IMR-90 (cell line): ENCODE measurements at regions not wholly inside any gene's neighbourhood (a gene's known extent, or its start where the extent isn't known, plus 50 kb on each side); places are given as distances from the start of the nearest gene placed in this dataset.
"Not testable (repeated sequence)": the region's sequence is repeated elsewhere in the genome, so short reads cannot be mapped to it uniquely, and the experiment has no call there.

Experiments
- ATAC-seq: fragments of 200-7000 bp; cut with Tn5 transposase; 2 replicates; pipeline ENCODE4 v1.9.1; 2020; ENCODE audit warnings: low read depth, mild to moderate bottlenecking, moderate library complexity
- BruUV-seq: library from RNA; stranded (reverse); fragments of 400-500 nt; replicated peaks from 2 replicates; lab custom pipeline; 2021; lab: Mats Ljungman, UMichigan
- CTCF ChIA-PET: fragments of 300-600 bp; formaldehyde crosslinking; extraction: SDS; loops from one replicate; lab custom pipeline; 2021; ENCODE audit warnings: antibody characterized with exemption; lab: Yijun Ruan, JAX
- POLR2A ChIA-PET: fragments of 300-600 bp; sonication (Branson Sonifier 250); formaldehyde crosslinking; loops from one replicate; lab custom pipeline; 2022; ENCODE audit warnings: antibody characterized with exemption; ENCODE audit not compliant: unreplicated experiment; lab: Charles Lee
- DNase-seq: peaks from one replicate; pipeline ENCODE4 v3.0.0; 2013
- H2AFZ ChIP-seq: replicated peaks from 2 replicates; pipeline ENCODE3; 2013; ENCODE audit warnings: low read length, mild to moderate bottlenecking; ENCODE audit not compliant: poor library complexity
- H2AK5ac ChIP-seq: 2 replicates; pipeline ENCODE4 v1.6.1; 2013; ENCODE audit warnings: low read depth, low read length, inconsistent platforms
- H2AK9ac ChIP-seq: replicated peaks from 2 replicates; pipeline ENCODE3; 2013; ENCODE audit warnings: mild to moderate bottlenecking, low read depth, low read length, moderate library complexity; ENCODE audit not compliant: poor library complexity
- H2BK120ac ChIP-seq: 2 replicates; pipeline ENCODE4 v1.6.1; 2013; ENCODE audit warnings: low read depth, low read length, inconsistent platforms
- H2BK15ac ChIP-seq: 3 replicates; pipeline ENCODE4 v1.6.1; 2013; ENCODE audit warnings: low read depth, low read length, inconsistent platforms
- H2BK20ac ChIP-seq: 2 replicates; pipeline ENCODE4 v1.6.1; 2013; ENCODE audit warnings: low read depth, mild to moderate bottlenecking, inconsistent platforms, low read length, moderate library complexity
- H2BK5ac ChIP-seq: 2 replicates; pipeline ENCODE4 v1.6.1; 2013; ENCODE audit warnings: mild to moderate bottlenecking, low read depth, low read length, inconsistent platforms; ENCODE audit not compliant: poor library complexity, severe bottlenecking
- H3K14ac ChIP-seq: replicated peaks from 2 replicates; pipeline ENCODE4 v1.6.1; 2013; ENCODE audit warnings: low read depth, low read length, inconsistent platforms
- H3K18ac ChIP-seq: 2 replicates; pipeline ENCODE4 v1.6.1; 2013; ENCODE audit warnings: low read depth, low read length, control low read depth
- H3K23ac ChIP-seq: 2 replicates; pipeline ENCODE4 v1.6.1; 2013; ENCODE audit warnings: low read depth, low read length, inconsistent platforms
- H3K27ac ChIP-seq: 2 replicates; pipeline ENCODE4 v1.5.1; 2013; ENCODE audit warnings: mild to moderate bottlenecking, control low read depth, low read length; ENCODE audit not compliant: insufficient read depth
- H3K27me3 ChIP-seq: 2 replicates; pipeline ENCODE4 v1.6.1; 2013; ENCODE audit warnings: low read length; ENCODE audit not compliant: control insufficient read depth, insufficient read depth
- H3K36me3 ChIP-seq: 2 replicates; pipeline ENCODE4 v1.6.1; 2013; ENCODE audit warnings: low read length, mixed read lengths; ENCODE audit not compliant: control insufficient read depth, insufficient read depth
- H3K4ac ChIP-seq: 2 replicates; pipeline ENCODE4 v1.6.1; 2013; ENCODE audit warnings: low read depth, low read length, inconsistent platforms
- H3K4me1 ChIP-seq: 2 replicates; pipeline ENCODE4 v1.6.1; 2013; ENCODE audit warnings: low read length, mixed read lengths; ENCODE audit not compliant: control insufficient read depth, insufficient read depth
- H3K4me2 ChIP-seq: 2 replicates; pipeline ENCODE4 v1.6.1; 2013; ENCODE audit warnings: low read depth, mild to moderate bottlenecking, control low read depth, low read length, moderate library complexity
- H3K4me3 ChIP-seq: 2 replicates; pipeline ENCODE4 v1.5.1; 2013; ENCODE audit warnings: low read depth, mild to moderate bottlenecking, control low read depth, low read length, moderate library complexity; ENCODE audit not compliant: insufficient read depth
- H3K56ac ChIP-seq: 2 replicates; pipeline ENCODE4 v1.6.1; 2013; ENCODE audit warnings: low read length, inconsistent platforms; ENCODE audit not compliant: insufficient read depth; ENCODE audit errors: extremely low read depth
- H3K79me1 ChIP-seq, 2 experiments: 2 replicates each; pipeline ENCODE4 v1.6.1; 2013; ENCODE audit warnings: low read length in 2 of 2, inconsistent platforms in 1 of 2, low read depth in 1 of 2
- H3K9ac ChIP-seq: 2 replicates; pipeline ENCODE4 v1.6.1; 2013; ENCODE audit warnings: low read depth, low read length, control low read depth
- H3K9me1 ChIP-seq: 2 replicates; pipeline ENCODE4 v1.6.1; 2013; ENCODE audit warnings: low read length, inconsistent platforms; ENCODE audit not compliant: insufficient read depth
- H3K9me3 ChIP-seq: 2 replicates; pipeline ENCODE4 v1.6.1; 2013; ENCODE audit warnings: low read length; ENCODE audit not compliant: control insufficient read depth, insufficient read depth
- H4K20me1 ChIP-seq: 2 replicates; pipeline ENCODE4 v1.6.1; 2013; ENCODE audit warnings: low read length, inconsistent platforms; ENCODE audit not compliant: insufficient read depth
- H4K5ac ChIP-seq: 2 replicates; pipeline ENCODE4 v1.6.1; 2013; ENCODE audit warnings: mild to moderate bottlenecking, low read depth, low read length, control low read depth
- H4K8ac ChIP-seq, 2 experiments: 2 replicates each; pipeline ENCODE4 v1.6.1; 2013; ENCODE audit warnings: low read depth in 2 of 2, low read length in 2 of 2, control low read depth in 1 of 2, inconsistent platforms in 1 of 2
- H4K91ac ChIP-seq: 2 replicates; pipeline ENCODE4 v1.6.1; 2013; ENCODE audit warnings: low read depth, low read length, inconsistent platforms; ENCODE audit not compliant: insufficient read depth
- CHD1 ChIP-seq: IDR thresholded peaks from 2 replicates; pipeline ENCODE4 v1.6.1; 2012; ENCODE audit warnings: low read depth, low read length, improper control_type of control experiment
- MAFK ChIP-seq: IDR thresholded peaks from 2 replicates; pipeline ENCODE4 v1.6.1; 2012; ENCODE audit warnings: low read depth, low read length, improper control_type of control experiment
- POLR2A ChIP-seq: IDR thresholded peaks from 2 replicates; pipeline ENCODE4 v1.6.1; 2012; ENCODE audit warnings: mild to moderate bottlenecking, low read depth, low read length
- WGBS, 2 experiments: methylation state at CpG; one replicate each; pipeline versions ENCODE4 v1.1.5 to v1.1.7; 2013; ENCODE audit warnings: missing lambda C conversion rate in 2 of 2; ENCODE audit not compliant: insufficient read length in 1 of 2; ENCODE audit errors: extremely low coverage in 2 of 2; 5-methylcytosine and 5-hydroxymethylcytosine counted together
- dilution Hi-C: fragments of 300-500 bp; cut with HindIII; formaldehyde crosslinking; loops from one replicate; pipeline ENCODE4 v1.14.3; 2018; ENCODE audit warnings: low sequenced_read_pairs; ENCODE audit not compliant: unreplicated experiment
- in situ Hi-C: fragments of 300-500 bp; cut with MboI; formaldehyde crosslinking; loops from 3 replicates; pipeline ENCODE4 v1.14.3; 2019; ENCODE audit warnings: low sequenced_read_pairs, inconsistent platforms, mixed read lengths
- intact Hi-C: fragments of 100-400 bp; cut with micrococcal nuclease; formaldehyde crosslinking; loops from 2 replicates; pipeline ENCODE4 v1.10.0; 2022

GRCh38 chr11:29061452-29061851 lies 953.3 kb downstream of the METTL15 start:
- Histone ChIP-seq H3K36me3 (no peaks in the 10 kb centered on the region), H2BK15ac (peak overlapping the region; percentile 73; the same call in 1 of the 3 replicates), H4K91ac (no peak overlapping the region), H2BK120ac (peak overlapping the region; percentile 26; the same call in 1 of the 2 replicates), H3K18ac (peak overlapping the region; percentile 39; the same call in 1 of the 2 replicates), H3K4me1 (peaks cover 2% of the 10 kb centered on the region), H3K9ac (no peak overlapping the region), H3K4me2 (no peak overlapping the region), H3K4me3 (no peak overlapping the region), H4K8ac (peak overlapping the region in 1 of 2 experiments; percentile 34; a peak in 2 of 4 replicates), H2AK5ac (no peak overlapping the region), H4K20me1 (no peaks in the 10 kb centered on the region), H3K56ac (no peak overlapping the region), H2AFZ (no peak overlapping the region), H4K5ac (0 out of 2 replicates have a peak overlapping the region, but pooled peaks have one; percentile 36), H3K9me1 (no peaks in the 10 kb centered on the region), H2AK9ac (no peak overlapping the region), H3K9me3 (peaks cover 6% of the 10 kb centered on the region), H3K23ac (no peak overlapping the region), H3K79me1 (no peaks in the 10 kb centered on the region), H3K4ac (no peak overlapping the region), H3K14ac (no peak overlapping the region), H3K27ac (no peak overlapping the region), H2BK20ac (peak overlapping the region; percentile 68; the same call in 1 of the 2 replicates), H2BK5ac (no peak overlapping the region), H3K27me3 (no peaks in the 10 kb centered on the region)
- no TSS peak for BruUV-seq
- POLR2A ChIA-PET: no interaction called here
- TF ChIP-seq MAFK: peak; percentile 37; the same call in 1 of the 2 replicates
- TF ChIP-seq POLR2A: no peak
- no peak for TF ChIP-seq CHD1
- DNase-seq (no peak), ATAC-seq (no peak)
- intact Hi-C loops: no loop called here
- dilution Hi-C loops: no loop called here
- in situ Hi-C loops: no loop called here
- CTCF ChIA-PET: no interaction called here

GRCh38 chr11:29056487-29056886 lies 948.3 kb downstream of the METTL15 start:
- H2BK120ac ChIP-seq, H3K14ac ChIP-seq, H2BK15ac ChIP-seq, H4K5ac ChIP-seq, H3K27me3 ChIP-seq, H3K4me1 ChIP-seq, H2AK9ac ChIP-seq, dilution Hi-C loops, intact Hi-C loops, H3K4me2 ChIP-seq, POLR2A ChIA-PET, H3K9ac ChIP-seq, H4K8ac ChIP-seq, H3K9me3 ChIP-seq, H3K56ac ChIP-seq, H2BK5ac ChIP-seq, H2BK20ac ChIP-seq, CTCF ChIA-PET, H3K23ac ChIP-seq, H3K4me3 ChIP-seq, H3K79me1 ChIP-seq, H4K20me1 ChIP-seq, H3K9me1 ChIP-seq, H3K18ac ChIP-seq, H3K36me3 ChIP-seq, in situ Hi-C loops, H3K4ac ChIP-seq, H4K91ac ChIP-seq, DNase-seq, ATAC-seq, H3K27ac ChIP-seq, H2AFZ ChIP-seq, BruUV-seq: not testable (repeated sequence)
- H2AK5ac ChIP-seq: 0 out of 2 replicates have a peak overlapping the region, but pooled peaks have one; percentile 3
- WGBS, 2 experiments: no CpG with 5 or more reads among the region's 2 CpGs
